ENCODE measurements at regions not wholly inside any gene's neighbourhood (a gene's known extent, or its start where the extent isn't known, plus 50 kb on each side); places are given as distances from the start of the nearest gene placed in this dataset.

DNA sequence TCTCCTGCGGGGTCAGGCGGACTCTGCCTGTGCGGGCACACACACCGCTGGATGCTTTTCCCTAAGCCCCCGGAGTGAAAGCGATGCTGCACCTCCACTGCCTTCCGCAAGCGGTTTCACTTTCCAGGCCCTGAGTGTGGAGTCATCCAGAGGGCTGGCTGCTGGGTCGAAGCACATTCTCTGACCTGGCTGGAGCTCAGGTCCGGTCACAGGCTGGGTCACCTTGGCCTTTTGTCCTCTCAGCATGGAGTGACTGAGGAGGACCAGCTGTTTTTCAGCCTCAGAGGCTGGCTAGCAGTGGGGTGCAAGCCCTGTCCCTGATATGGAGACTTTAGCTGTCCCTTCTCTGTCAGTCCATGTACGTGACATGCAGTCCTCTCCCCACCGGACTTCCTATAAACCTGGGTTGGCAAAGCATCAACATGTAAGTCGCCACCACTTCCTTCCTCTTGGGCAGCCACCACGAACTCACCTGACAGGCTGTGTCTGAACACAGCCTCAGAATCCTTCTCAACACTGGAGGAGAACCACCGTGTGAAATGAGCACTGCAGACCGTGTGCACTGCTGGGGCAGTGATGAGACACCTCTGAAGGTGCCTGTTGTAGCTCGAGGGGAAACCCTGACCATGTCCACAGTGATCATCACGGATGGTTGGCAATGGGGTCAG lies 51.3 kb downstream of the GADD45G start:
- no peaks in the 10 kb centered on the region for H3K4me1 ChIP-seq (ENCODE audit: control insufficient read depth, insufficient read depth, low read length)
- H3K9me3 ChIP-seq (ENCODE audit: control insufficient read depth, insufficient read depth, low read depth, low read length), result no peaks in the 10 kb centered on the region
- no peak overlapping the region for H3K27ac ChIP-seq (ENCODE audit: extremely low read depth, low read depth, low read length)
- POLR2A ChIA-PET, result no interaction called here
- no peak overlapping the region for H3K4me3 ChIP-seq (ENCODE audit: low read depth, low read length)
- CTCF ChIA-PET, result no interaction called here
- TF ChIP-seq ZNF132 (tag by site-specific recombination; IDR thresholded peaks at IDR 0.05; ENCODE audit: borderline replicate concordance), result no peak
- TF ChIP-seq ZNF549 (tag by site-specific recombination; IDR thresholded peaks at IDR 0.05), result no peak
- TF ChIP-seq ZNF571 (tag by site-specific recombination; IDR thresholded peaks at IDR 0.05), result no peak
- TF ChIP-seq ZNF140 (tag by site-specific recombination; IDR thresholded peaks at IDR 0.05), result no peak
- TF ChIP-seq ZFP41 (tag by site-specific recombination; IDR thresholded peaks at IDR 0.05; ENCODE audit: borderline replicate concordance), result no peak
- no peak for TF ChIP-seq ZNF354C (tag by site-specific recombination; IDR thresholded peaks at IDR 0.05; ENCODE audit: borderline replicate concordance, low read depth)
- no peak for TF ChIP-seq ZNF830 (tag by site-specific recombination; IDR thresholded peaks at IDR 0.05; ENCODE audit: low read depth)
- TF ChIP-seq ZNF518A (tag by site-specific recombination; conservative IDR thresholded peaks at IDR 0.05; ENCODE audit: low read depth), result no peak
- TF ChIP-seq ZNF596 (tag by site-specific recombination; IDR thresholded peaks at IDR 0.05), result no peak
- H3K36me3 ChIP-seq (ENCODE audit: control insufficient read depth in 2 of 2, insufficient read depth in 1 of 2, low read length in 2 of 2), result no peaks in the 10 kb centered on the region

- Histone ChIP-seq H3K27ac (ENCODE audit: extremely low read depth, low read depth, low read length) (no peak overlapping the region), H3K9me3 (ENCODE audit: control insufficient read depth, insufficient read depth, low read depth, low read length) (no peaks in the 10 kb centered on the region), H3K36me3 (ENCODE audit: control insufficient read depth in 2 of 2, insufficient read depth in 1 of 2, low read length in 2 of 2) (no peaks in the 10 kb centered on the region), H3K4me3 (ENCODE audit: low read depth, low read length) (no peak overlapping the region), H3K4me1 (ENCODE audit: control insufficient read depth, insufficient read depth, low read length) (no peaks in the 10 kb centered on the region)
- TF ChIP-seq, protein P1, sequence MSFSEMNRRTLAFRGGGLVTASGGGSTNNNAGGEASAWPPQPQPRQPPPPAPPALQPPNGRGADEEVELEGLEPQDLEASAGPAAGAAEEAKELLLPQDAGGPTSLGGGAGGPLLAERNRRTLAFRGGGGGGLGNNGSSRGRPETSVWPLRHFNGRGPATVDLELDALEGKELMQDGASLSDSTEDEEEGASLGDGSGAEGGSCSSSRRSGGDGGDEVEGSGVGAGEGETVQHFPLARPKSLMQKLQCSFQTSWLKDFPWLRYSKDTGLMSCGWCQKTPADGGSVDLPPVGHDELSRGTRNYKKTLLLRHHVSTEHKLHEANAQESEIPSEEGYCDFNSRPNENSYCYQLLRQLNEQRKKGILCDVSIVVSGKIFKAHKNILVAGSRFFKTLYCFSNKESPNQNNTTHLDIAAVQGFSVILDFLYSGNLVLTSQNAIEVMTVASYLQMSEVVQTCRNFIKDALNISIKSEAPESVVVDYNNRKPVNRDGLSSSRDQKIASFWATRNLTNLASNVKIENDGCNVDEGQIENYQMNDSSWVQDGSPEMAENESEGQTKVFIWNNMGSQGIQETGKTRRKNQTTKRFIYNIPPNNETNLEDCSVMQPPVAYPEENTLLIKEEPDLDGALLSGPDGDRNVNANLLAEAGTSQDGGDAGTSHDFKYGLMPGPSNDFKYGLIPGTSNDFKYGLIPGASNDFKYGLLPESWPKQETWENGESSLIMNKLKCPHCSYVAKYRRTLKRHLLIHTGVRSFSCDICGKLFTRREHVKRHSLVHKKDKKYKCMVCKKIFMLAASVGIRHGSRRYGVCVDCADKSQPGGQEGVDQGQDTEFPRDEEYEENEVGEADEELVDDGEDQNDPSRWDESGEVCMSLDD (tag by site-specific recombination; IDR thresholded peaks at IDR 0.05), result no peak
- TF ChIP-seq ZNF529 (tag by site-specific recombination; IDR thresholded peaks at IDR 0.05; ENCODE audit: insufficient replicate concordance) (no peak), ZNF335 (tag by site-specific recombination; conservative IDR thresholded peaks at IDR 0.05) (no peak), ZNF2 (tag by site-specific recombination; IDR thresholded peaks at IDR 0.05) (no peak), ZNF391 (tag by site-specific recombination; IDR thresholded peaks at IDR 0.05; ENCODE audit: borderline replicate concordance, low read depth) (no peak), ZFP69B (tag by site-specific recombination; IDR thresholded peaks at IDR 0.05) (no peak), ZSCAN16 (tag by site-specific recombination; IDR thresholded peaks at IDR 0.05) (no peak), ZNF48 (tag by site-specific recombination; IDR thresholded peaks at IDR 0.05) (no peak), ZNF416 (tag by site-specific recombination; IDR thresholded peaks at IDR 0.05) (no peak), ZNF513 (tag by site-specific recombination; IDR thresholded peaks at IDR 0.05) (no peak)
- CTCF ChIA-PET, result no interaction called here
- POLR2A ChIA-PET, result no interaction called here
Measured at GRCh38 chr9:89657295-89657694, 52.5 kb downstream of the GADD45G start.
